MG63 (cell line): ENCODE measurements at regions not wholly inside any gene's neighbourhood (a gene's known extent, or its start where the extent isn't known, plus 50 kb on each side); places are given as distances from the start of the nearest gene placed in this dataset.
A peak's percentile ranks its signal among the peaks of the same experiment; 100 is the strongest.
"Not testable (repeated sequence)": the region's sequence is repeated elsewhere in the genome, so short reads cannot be mapped to it uniquely, and the experiment has no call there.

Source experiments
- DNase-seq: peaks from one replicate; pipeline ENCODE4 v3.0.0-alpha.2; 2020
- H3K27me3 ChIP-seq: fragments of 250-450 bp; sonication (Bioruptor Pico); 2 replicates; pipeline ENCODE4 v1.5.1; 2020; ENCODE audit warnings: mild to moderate bottlenecking, moderate library complexity
- H3K36me3 ChIP-seq: fragments of 250-450 bp; sonication (Bioruptor Pico); 2 replicates; pipeline ENCODE4 v1.5.1; 2020; ENCODE audit warnings: mild to moderate bottlenecking, moderate library complexity
- H3K4me3 ChIP-seq: fragments of 250-450 bp; sonication (Bioruptor Pico); 2 replicates; pipeline ENCODE4 v1.5.1; 2020; ENCODE audit warnings: mild to moderate bottlenecking, moderate library complexity
- H3K9me3 ChIP-seq: fragments of 250-450 bp; sonication (Bioruptor Pico); 2 replicates; pipeline ENCODE4 v1.5.1; 2020; ENCODE audit warnings: mild to moderate bottlenecking, moderate library complexity

- no peak for DNase-seq
- no peaks in the 10 kb centered on the region for H3K36me3 ChIP-seq
- no peaks in the 10 kb centered on the region for H3K9me3 ChIP-seq
- no peak overlapping the region for H3K4me3 ChIP-seq
- no peaks in the 10 kb centered on the region for H3K27me3 ChIP-seq
These were observed 125.0 kb downstream of the URI1 start for GRCh38 chr19:30066781-30067759.

- H3K9me3 ChIP-seq, H3K36me3 ChIP-seq, DNase-seq, H3K27me3 ChIP-seq, H3K4me3 ChIP-seq: not testable (repeated sequence)
These were observed 126.0 kb downstream of the URI1 start for GRCh38 chr19:30067956-30068506.

- H3K9me3 ChIP-seq, result no peaks in the 10 kb centered on the region
- H3K27me3 ChIP-seq, result no peaks in the 10 kb centered on the region
- no peak for DNase-seq
- H3K4me3 ChIP-seq, result no peak overlapping the region
- no peaks in the 10 kb centered on the region for H3K36me3 ChIP-seq
These were observed 126.7 kb downstream of the URI1 start for GRCh38 chr19:30068528-30069395.

GRCh38 chr19:30069535-30070197 lies 127.6 kb downstream of the URI1 start:
- Histone ChIP-seq H3K36me3 (no peaks in the 10 kb centered on the region), H3K9me3 (no peaks in the 10 kb centered on the region), H3K4me3 (no peak overlapping the region), H3K27me3 (no peaks in the 10 kb centered on the region)
- DNase-seq, result no peak

GRCh38 chr19:30070198-30070967 lies 128.3 kb downstream of the URI1 start:
- Histone ChIP-seq H3K27me3 (no peaks in the 10 kb centered on the region), H3K36me3 (no peaks in the 10 kb centered on the region), H3K4me3 (no peak overlapping the region), H3K9me3 (no peaks in the 10 kb centered on the region)
- no peak for DNase-seq

- no peak overlapping the region for H3K4me3 ChIP-seq
- DNase-seq, result peak; percentile 41
- no peaks in the 10 kb centered on the region for H3K36me3 ChIP-seq
- H3K9me3 ChIP-seq, result no peaks in the 10 kb centered on the region
- H3K27me3 ChIP-seq, result no peaks in the 10 kb centered on the region
These were observed 129.1 kb downstream of the URI1 start for GRCh38 chr19:30070968-30071632.

- no peaks in the 10 kb centered on the region for H3K9me3 ChIP-seq
- no peaks in the 10 kb centered on the region for H3K36me3 ChIP-seq
- H3K27me3 ChIP-seq, result no peaks in the 10 kb centered on the region
- no peak overlapping the region for H3K4me3 ChIP-seq
- no peak for DNase-seq
These were observed 129.8 kb downstream of the URI1 start for GRCh38 chr19:30071871-30072270.

GRCh38 chr19:30073152-30074000 lies 131.3 kb downstream of the URI1 start:
- H3K9me3 ChIP-seq, result no peaks in the 10 kb centered on the region
- H3K4me3 ChIP-seq, result no peak overlapping the region
- no peak for DNase-seq
- no peaks in the 10 kb centered on the region for H3K27me3 ChIP-seq
- H3K36me3 ChIP-seq, result no peaks in the 10 kb centered on the region

GRCh38 chr19:30074096-30074495 lies 132.1 kb downstream of the URI1 start:
- H3K9me3 ChIP-seq, result no peaks in the 10 kb centered on the region
- no peak for DNase-seq
- no peak overlapping the region for H3K4me3 ChIP-seq
- H3K36me3 ChIP-seq, result no peaks in the 10 kb centered on the region
- no peaks in the 10 kb centered on the region for H3K27me3 ChIP-seq

GRCh38 chr19:30074741-30075715 lies 133.0 kb downstream of the URI1 start:
- Histone ChIP-seq H3K9me3 (no peaks in the 10 kb centered on the region), H3K4me3 (no peak overlapping the region), H3K36me3 (no peaks in the 10 kb centered on the region), H3K27me3 (no peaks in the 10 kb centered on the region)
- peak; percentile 74 for DNase-seq

GRCh38 chr19:30076101-30076551 lies 134.1 kb downstream of the URI1 start:
- Histone ChIP-seq H3K36me3 (no peaks in the 10 kb centered on the region), H3K9me3 (no peaks in the 10 kb centered on the region), H3K4me3 (no peak overlapping the region), H3K27me3 (no peaks in the 10 kb centered on the region)
- no peak for DNase-seq

- Histone ChIP-seq H3K27me3 (no peaks in the 10 kb centered on the region), H3K9me3 (no peaks in the 10 kb centered on the region), H3K4me3 (no peak overlapping the region), H3K36me3 (no peaks in the 10 kb centered on the region)
- DNase-seq, result no peak
These were observed 135.0 kb downstream of the URI1 start for GRCh38 chr19:30076751-30077670.

- Histone ChIP-seq H3K4me3 (no peak overlapping the region), H3K27me3 (no peaks in the 10 kb centered on the region), H3K9me3 (no peaks in the 10 kb centered on the region), H3K36me3 (no peaks in the 10 kb centered on the region)
- no peak for DNase-seq
These were observed 135.9 kb downstream of the URI1 start for GRCh38 chr19:30077851-30078355.
